Gastrocnemius medialis (tissue), 4 donors: ENCODE measurements at regions not wholly inside any gene's neighbourhood (a gene's known extent, or its start where the extent isn't known, plus 50 kb on each side); places are given as distances from the start of the nearest gene placed in this dataset.

Experiments used
- POLR2A ChIP-seq, 2 donors: fragments of 450-650 bp; IDR thresholded peaks; one replicate each; pipeline ENCODE4 v1.6.1; 2017; ENCODE audit warnings: antibody characterized with exemption in 2 of 2, mild to moderate bottlenecking in 2 of 2, moderate library complexity in 2 of 2
- TF ChIP-seq, protein P1 (sequence below), 5 experiments: fragments of 450-650 bp in 3 of 5; fragments of 200-600 bp in 2 of 5; sonication (generic) in 2 of 5; IDR thresholded peaks in 4 of 5; conservative IDR thresholded peaks in 1 of 5; 1 replicate in 4 of 5; 2 replicates in 1 of 5; pipeline ENCODE4 v1.5.1; 2016 to 2019; ENCODE audit warnings: antibody characterized with exemption in 5 of 5, mild to moderate bottlenecking in 3 of 5, moderate library complexity in 3 of 5

DNA sequence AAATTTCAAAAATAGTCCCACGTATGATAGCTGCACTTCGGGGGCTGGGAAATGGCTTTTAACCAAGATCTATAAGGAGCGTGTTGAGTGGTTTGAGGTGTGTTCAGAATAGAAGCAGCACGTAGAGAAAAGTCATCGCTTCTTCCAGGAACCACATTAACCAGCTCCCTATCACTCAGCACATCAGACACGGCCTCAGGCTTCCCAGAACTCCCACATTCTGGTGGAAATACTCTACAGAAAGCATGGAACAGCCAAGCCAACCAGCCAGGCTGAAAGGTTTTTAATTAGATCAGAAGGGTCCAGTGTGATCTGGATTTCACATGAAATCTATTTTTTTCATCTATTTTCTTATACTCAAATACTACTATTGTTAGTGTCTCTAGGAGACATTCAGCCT is 231.5 kb upstream of the NRP1 start:
- TF ChIP-seq POLR2A (IDR thresholded peaks at IDR 0.05) = no peak
- TF ChIP-seq, protein P1, sequence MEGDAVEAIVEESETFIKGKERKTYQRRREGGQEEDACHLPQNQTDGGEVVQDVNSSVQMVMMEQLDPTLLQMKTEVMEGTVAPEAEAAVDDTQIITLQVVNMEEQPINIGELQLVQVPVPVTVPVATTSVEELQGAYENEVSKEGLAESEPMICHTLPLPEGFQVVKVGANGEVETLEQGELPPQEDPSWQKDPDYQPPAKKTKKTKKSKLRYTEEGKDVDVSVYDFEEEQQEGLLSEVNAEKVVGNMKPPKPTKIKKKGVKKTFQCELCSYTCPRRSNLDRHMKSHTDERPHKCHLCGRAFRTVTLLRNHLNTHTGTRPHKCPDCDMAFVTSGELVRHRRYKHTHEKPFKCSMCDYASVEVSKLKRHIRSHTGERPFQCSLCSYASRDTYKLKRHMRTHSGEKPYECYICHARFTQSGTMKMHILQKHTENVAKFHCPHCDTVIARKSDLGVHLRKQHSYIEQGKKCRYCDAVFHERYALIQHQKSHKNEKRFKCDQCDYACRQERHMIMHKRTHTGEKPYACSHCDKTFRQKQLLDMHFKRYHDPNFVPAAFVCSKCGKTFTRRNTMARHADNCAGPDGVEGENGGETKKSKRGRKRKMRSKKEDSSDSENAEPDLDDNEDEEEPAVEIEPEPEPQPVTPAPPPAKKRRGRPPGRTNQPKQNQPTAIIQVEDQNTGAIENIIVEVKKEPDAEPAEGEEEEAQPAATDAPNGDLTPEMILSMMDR (IDR thresholded peaks at IDR 0.05 in 4 of 5, conservative IDR thresholded peaks at IDR 0.05 in 1 of 5) = no peak
